GM18907 (cell line): ENCODE measurements at regions not wholly inside any gene's neighbourhood (a gene's known extent, or its start where the extent isn't known, plus 50 kb on each side); places are given as distances from the start of the nearest gene placed in this dataset.
"Not testable (repeated sequence)": the region's sequence is repeated elsewhere in the genome, so short reads cannot be mapped to it uniquely, and the experiment has no call there.

Source experiments
- ATAC-seq: cut with Tn5 transposase; IDR thresholded peaks from one replicate; pipeline ENCODE4 v1.9.1; 2021; ENCODE audit warnings: mild to moderate bottlenecking, moderate library complexity; ENCODE audit not compliant: unreplicated experiment

DNA sequence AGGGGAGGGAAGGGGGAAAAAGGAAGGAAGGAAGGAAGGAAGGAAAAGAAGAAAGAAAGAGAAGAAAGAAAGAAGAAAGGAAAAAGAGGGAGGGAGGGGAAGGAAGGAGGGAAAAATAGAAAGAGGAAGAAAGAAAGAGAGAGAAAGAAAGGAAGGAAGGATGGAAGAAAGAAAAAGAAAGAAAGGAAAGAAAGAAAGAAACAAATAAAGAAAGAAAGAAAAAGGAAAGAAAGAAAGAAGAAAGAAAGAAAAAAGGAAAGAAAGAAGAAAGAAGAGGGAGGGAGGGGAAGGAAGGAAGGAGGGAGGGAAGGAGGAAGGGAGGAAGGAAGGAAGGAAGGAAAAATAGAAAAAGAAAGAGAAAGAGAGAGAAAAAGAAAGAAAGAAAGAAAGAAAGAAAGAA is 315.8 kb upstream of the PIK3C3 start:
- no peak for ATAC-seq

DNA sequence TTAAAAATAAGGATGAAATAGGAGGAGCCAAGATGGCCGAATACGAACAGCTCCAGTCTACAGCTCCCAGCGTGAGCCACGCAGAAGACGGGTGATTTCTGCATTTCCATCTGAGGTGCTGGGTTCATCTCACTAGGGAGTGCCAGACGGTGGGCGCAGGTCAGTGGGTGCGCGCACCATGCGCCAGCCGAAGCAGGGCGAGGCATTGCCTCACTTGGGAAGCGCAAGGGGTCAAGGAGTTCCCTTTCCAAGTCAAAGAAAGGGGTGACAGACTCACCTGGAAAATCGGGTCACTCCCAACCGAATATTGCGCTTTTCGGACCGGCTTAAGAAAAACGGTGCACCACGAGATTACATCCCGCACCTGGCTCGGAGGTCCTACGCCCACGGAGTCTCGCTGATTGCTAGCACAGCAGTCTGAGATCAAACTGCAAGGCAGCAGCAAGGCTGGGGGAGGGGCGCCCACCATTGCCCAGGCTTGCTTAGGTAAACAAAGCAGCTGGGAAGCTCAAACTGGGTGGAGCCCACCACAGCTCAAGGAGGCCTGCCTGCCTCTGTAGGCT is 323.2 kb upstream of the PIK3C3 start:
- ATAC-seq: not testable (repeated sequence)

DNA sequence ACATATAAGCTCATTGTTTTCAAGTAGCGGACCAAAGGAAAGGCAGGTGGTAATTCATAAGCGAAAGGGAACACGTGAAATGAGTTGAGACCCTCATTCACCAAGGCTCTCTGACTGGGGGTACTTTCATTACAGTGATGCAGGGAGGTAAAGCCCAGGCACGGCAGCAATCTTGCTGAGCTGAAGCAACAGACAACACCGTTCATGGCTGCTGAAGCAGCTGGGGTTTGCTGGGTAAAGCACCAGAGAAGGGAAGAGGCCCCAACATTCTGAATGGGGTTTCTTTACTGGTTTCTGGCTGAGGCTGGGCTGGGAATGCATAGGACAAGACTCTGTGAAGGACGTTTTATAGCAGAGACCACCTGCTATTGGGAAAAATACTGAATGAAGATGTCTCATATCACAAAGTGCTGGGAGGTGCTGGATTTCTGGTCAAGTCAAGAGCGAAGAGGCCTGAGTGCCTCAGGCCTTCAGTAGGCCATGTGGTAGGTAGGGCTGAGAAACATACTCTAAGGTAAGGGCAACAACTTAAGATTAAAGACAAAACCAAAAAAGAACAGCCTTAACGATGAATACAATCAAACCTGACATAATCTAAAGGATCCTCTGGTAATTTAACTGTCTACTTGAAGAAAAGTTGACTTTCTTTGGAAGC is 324.7 kb upstream of the PIK3C3 start:
- no peak for ATAC-seq

DNA sequence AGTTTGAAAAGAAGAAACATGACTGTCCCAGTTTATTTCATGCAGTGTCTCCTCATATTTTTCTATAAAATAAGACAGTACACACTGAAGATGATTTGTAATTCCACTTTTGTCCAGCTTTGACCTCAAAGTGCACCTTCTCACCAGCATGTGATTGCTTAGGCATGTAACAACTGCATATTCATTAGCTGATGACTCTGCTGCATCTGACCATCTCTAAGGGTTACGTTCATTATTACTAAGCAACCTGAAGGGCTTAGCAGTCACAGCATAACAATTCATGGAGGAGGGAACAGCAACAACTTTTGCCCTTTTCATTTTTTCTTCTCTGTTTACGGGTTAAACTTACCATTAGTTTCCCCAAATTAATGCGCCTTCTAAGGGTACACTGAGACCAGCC is 330.6 kb upstream of the PIK3C3 start:
- ATAC-seq: no peak

DNA sequence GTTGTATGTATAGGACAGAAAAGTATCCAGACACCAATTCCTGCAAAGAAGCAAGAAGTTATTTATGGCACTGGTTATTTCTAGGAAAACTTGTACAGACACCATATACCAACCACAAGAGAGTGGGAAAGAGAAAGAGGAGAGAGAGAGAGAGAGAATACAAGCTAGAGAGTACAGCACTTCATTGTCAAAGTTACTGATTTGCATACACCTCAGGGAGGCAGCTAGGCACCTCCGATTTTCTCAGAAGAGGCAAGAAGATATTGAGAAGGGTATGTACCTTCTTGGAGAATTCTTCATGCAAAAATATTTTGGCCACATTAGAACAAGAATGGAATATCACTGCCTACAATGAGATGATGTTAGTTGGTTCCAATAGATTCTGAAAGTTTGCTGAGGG is 333.9 kb upstream of the PIK3C3 start:
- no peak for ATAC-seq

DNA sequence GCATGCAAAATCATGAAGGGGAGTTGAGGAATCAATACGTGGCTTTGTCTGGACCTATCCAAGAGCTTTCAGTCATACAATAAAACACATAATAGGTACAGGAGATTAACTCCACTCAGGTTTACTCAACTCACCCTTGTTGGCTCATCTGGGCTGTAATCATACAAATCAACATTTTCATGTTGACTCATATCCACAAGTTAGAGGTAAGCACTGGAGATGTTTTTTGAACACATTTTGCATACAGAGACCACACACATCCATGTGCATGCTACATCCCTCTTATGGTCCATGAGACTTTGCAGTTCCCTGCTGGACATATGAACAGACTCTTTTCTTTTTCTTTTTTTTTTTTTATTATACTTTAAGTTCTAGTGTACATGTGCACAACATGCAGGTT is 336.9 kb upstream of the PIK3C3 start:
- no peak for ATAC-seq

DNA sequence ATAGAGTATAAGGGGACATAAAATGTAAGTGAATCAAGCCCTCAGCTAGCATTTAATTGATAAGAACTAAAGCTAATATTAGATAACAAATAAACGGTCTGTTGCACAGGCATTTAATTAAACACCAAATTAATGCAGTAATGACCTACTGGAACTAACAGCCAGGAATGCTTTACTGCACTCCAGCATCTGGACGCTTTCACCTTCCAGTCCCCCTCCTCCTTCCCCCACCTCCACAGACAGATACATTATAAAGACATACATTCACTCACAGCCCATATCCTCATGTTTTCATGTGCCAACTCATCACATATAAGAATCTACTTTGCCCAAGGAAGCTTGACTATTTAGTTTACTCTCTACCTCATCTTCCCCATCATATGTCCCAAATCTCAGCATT is 337.4 kb upstream of the PIK3C3 start:
- ATAC-seq: no peak

DNA sequence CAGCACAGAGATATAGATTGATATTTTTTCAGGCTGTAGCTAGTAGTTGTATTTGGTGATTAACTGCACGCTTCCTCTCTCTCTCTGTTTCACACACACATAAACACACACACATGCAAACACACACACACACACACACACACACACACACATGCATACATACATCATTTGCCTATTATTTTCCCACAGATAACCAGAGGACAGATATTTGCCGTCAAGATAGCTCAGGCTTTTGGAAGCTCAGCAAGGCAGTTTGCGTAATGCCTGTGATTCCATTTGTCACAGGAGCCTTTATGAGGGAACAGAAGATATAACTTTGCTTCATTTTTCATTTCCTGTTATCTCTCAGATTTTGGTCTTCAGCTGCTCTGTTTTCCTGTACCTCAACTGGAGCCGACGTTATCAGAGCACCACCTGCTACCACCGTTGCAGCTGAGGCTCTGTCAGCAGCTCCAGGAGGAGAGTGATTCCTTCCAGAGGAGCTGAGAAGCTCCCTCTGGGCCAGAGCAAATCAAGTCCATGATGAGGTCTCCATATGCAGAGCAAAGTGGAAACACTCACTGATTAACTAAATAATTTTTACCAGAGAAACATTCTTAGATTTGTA is 341.9 kb upstream of the PIK3C3 start:
- ATAC-seq: no peak

DNA sequence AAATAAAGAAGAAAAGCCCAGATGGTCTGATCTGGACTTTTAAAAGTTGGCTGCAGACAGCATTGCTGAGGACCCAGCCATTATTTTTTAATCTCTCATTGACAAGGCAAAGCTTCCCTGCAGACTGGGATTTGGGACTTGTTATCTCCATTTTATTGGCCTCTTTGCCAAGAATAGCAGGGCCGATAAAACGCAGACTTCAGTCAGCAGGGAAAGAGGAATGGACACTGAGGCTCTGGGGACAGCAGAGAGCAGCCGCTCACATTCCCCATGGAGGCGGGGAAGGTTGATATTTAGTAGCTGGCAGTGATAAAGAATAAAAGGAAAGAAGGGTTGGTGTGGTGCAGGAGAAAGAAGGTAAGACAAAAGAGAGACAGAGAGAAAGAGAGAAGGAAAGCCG is 350.1 kb upstream of the PIK3C3 start:
- no peak for ATAC-seq

DNA sequence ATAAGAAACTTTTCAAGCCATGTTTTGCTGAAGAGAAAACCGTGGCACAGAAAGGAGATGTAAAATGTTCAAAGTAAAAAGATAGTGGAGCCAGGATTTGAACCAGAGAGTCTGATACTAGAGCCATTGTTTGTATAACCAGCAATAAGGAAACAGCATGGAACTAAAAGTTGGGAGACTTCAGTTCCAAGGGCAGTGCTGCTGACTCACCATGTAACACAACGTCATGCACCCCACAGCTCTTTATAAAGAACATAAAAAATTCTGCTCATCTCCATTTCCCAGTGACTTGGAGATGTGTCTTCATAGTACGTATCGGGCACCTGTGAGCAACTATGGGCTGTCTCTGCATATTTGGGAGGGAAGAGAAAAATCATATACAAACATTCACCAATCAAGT is 353.0 kb upstream of the PIK3C3 start:
- ATAC-seq: no peak

DNA sequence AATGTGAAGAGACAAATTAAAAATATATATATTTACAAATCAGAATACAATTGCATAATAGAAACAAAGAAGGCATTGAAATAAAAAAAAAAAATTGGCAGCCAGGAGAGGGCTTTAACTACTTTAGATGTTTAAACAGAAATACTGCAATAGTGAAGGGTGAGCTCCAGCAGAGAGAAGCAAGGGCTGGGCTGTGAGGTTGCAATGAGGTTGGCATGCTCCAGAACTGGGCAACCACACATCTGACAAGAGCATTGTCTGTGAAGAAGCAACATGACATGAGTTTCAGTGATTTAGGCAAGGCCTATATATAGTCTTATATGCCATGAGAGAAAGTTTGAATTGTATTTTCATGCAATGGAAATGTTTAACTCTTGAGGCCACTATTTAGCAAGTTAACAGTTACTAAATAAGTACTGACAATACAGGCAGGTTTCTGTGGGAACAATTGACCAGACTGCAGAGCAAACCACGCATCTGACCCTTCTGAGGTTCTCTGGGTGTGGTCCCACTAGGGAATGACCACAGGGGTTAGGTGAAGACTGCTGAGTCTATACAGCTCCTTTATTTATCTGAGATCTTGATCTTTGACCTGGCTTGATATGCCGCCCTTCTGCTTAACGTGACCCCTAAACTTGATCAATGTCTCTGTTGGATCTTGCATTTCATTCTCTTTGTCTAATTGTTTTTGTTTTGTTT is 354.2 kb upstream of the PIK3C3 start:
- no peak for ATAC-seq

DNA sequence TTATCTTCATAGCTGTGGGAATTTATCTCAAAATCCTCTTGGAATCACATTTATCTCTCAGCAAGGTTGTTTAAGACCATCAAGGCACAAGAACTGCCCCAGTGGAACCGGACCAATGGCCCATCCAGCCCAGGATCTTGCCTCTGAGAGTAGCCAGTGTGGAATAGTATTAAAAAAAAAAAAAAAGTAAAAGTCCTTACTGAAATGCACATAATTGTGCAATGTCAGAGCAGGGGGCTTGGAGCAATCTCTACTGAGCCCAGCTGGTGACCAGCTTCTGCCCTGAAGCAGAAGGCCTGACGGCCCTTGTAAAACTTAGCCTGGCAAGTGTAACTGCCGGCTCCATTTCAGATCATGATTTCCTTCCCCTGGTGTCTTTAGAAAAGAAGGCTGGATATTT is 355.6 kb upstream of the PIK3C3 start:
- no peak for ATAC-seq

DNA sequence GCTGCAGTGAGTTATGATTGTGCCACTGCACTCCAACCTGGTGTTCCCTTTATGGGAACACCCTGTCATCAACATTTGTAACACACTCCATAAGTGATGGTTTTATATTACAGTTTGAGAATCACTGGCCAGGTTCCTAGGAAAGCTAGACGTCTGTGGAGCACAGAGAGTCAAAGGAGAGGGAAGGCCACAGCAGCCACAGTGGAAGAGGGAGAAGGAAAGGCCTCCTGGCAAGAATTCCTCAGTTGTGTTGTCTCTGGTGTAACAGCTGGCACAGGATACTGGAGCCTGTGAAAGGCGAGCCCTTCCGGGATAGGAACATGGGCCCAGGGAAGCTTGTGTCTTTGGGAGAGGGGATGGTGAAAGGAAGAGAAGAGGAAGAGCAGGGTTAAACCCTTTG is 360.5 kb upstream of the PIK3C3 start:
- no peak for ATAC-seq

DNA sequence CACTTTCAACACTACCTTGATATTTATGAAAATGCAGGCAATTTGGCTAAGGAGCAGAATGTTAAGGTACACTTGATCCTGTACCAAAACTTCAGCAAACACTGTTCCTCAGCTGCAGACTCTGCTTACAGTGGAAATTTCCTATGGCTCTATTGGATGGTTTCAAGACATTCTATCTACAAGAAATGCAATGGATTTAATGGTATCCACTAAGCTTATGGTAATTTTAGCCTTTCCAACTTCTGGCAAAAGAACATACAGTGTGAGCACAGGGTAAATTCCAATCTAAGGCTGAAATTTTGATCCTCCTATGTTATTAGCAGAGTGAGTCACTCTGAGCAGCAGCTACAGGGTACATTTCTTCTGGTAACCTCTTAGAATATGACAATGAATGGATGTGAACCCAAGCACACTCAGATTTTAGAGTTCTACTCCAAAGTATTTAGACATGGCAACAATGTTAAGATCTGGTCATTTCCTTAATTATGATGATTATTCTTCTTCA is 361.8 kb upstream of the PIK3C3 start:
- ATAC-seq: no peak

DNA sequence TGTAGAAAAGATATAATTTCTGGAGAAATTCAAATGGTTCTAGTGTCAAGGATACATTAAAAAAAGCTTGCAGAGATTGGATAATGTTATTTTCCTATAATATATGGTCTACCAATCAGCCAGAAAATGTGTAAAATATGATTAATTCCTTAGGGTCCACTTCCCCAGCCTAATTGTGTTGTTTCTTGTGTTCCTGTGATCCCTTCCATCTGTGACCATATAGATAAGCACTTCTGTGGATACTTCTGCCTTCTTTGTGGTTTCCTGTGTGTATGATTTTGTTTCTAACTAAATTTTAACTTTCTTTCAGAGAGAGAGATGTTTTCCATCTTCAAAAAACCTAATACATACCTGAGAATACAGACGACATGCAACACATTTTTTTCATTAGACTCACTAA is 367.1 kb upstream of the PIK3C3 start:
- no peak for ATAC-seq

DNA sequence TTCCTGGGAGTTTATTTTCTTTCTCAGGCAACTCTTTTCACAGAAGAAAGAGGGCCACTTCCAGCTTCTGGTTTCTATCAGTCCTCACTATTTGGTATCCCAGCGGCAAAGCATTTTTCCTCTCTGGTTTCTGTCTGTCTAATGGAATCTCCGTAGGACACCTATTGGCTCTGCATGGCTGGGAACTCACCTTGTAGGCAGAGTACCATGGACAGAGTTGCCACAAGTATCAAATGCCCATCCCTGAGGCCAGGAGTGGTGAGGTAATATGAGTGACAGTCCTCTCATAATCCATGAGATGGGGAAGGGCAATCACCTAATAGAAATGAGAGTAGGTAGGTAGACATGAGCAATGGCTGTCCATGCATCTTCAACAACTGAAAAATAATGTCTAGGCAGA is 369.5 kb upstream of the PIK3C3 start:
- no peak for ATAC-seq

DNA sequence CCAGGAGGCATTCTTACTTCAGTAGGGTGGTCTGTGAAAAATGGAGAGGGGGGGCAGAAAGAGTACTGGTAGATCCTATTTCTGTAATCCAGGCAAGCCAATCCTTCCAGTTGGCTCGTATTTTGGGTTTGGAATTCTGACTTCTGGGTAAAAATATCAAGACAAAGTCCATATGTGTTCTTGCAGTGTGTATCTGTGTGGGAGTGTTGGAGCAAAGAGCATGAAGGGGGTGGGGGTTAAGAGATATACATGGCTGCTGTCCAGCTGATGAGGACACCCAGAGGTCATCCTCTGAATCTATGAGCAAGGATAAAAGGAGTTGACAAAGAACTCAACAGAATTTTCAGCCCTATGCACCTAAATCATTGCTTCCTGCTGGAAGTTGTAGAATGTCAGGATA is 375.8 kb upstream of the PIK3C3 start:
- no peak for ATAC-seq

DNA sequence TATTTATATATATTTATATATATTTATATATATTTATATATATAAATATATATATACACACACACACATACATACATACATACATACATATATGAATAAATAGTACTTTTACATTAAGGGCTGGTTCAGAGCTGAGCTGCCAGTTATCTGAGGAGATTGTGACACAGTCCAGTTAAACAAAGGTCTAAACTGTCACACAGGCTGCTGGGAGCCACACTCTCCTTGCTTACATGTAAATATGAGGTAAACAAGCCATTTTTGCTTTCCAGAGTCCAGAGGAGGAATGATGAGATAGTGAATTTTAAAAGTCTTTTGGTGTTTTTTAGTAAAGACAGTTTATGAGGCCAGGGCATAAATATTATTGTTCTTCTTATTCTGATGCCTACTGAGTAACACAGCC is 377.5 kb upstream of the PIK3C3 start:
- no peak for ATAC-seq

DNA sequence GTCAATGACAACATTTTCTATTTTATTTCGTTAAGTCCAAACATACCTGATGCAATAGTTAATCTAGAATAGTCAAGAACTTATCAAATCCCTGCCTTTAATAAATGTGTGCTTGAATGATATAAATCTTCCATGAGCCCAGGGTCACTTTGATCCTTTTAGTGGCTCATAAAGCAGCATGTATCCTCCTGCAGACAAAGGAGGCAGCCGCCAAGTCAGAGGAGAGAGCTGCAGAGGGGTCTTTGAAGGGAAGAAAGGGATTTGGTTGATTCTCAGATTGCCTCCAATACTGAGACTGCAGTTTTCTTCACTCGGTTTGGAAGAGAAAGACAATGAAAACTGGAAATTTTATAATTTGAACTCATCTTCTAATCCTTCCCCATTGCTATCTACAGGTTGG is 378.4 kb upstream of the PIK3C3 start:
- ATAC-seq: no peak

DNA sequence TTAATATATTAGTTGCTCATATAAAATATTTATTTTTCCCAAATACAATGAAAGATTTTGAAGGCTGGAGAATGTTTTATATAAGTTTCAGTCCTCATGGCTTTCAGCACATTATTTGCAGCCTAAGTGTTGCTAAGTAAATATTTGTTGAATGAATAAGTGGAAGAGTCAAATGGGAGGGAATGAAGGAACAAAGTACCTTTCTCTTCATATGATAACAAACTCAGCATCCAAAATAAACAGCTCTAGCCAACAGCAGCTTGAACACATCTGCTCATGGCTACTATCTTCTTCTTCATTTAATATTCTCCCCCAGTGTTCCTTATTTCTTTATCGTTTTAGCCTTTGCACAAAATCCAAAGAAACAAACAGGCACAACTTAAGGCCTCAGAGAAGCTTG is 385.2 kb upstream of the PIK3C3 start:
- ATAC-seq: no peak

DNA sequence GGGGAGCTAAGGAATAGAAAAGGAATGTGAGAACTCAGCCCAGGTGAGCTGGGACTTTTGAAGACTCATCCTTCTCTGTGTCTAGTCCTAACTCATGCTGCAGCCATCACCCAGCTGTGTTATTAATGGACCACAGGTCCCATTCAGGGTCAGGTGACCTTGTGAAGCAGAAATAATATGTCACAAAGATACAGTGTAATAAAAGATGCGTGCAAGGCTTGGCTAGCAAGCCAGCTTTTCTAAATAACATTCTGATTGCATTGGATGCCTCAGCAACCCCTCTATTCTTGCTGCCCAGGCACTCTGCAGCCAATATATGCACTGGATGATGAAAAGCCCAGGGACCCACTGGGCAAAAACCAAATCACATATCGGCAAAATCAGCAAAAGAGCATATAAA is 393.1 kb upstream of the PIK3C3 start:
- ATAC-seq: no peak

DNA sequence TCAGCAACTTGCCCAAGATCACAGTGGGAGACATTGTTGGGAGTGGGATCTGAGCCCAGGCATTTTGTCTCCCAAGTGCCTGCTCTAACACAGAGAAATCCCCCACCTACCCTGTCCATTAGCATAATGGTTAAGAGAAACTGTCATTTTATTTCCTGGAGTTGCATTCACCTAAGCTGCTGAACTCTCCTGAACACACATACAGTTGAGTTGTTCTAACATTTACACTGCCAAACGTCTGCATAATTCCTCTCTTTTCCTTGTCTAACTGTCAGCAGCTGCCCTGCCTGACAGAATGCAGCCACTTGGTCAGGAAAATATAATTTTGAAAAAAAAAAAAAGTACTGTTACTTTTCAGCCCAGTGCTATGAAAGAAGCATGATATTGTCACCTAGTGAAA is 396.3 kb upstream of the PIK3C3 start:
- ATAC-seq: no peak
